HCT116 (cell line): ENCODE measurements at regions not wholly inside any gene's neighbourhood (a gene's known extent, or its start where the extent isn't known, plus 50 kb on each side); places are given as distances from the start of the nearest gene placed in this dataset.
"Not testable (repeated sequence)": the region's sequence is repeated elsewhere in the genome, so short reads cannot be mapped to it uniquely, and the experiment has no call there.

Source experiments
- CTCF ChIP-seq, 3 experiments: fragments of 200-600 bp in 1 of 3; sonication (generic) in 1 of 3; IDR thresholded peaks in 2 of 3; conservative IDR thresholded peaks in 1 of 3; 2 replicates each; pipeline ENCODE4 v1.5.1; 2012 to 2017; ENCODE audit warnings: low read depth in 2 of 3, low read length in 2 of 3, antibody characterized with exemption in 1 of 3, borderline replicate concordance in 1 of 3, control low read depth in 1 of 3, mild to moderate bottlenecking in 1 of 3, mixed read lengths in 1 of 3, mixed run types in 1 of 3, moderate library complexity in 1 of 3; ENCODE audit not compliant: insufficient read depth in 1 of 3
- EZH2phosphoT487 ChIP-seq: fragments of 200-600 bp; IDR thresholded peaks from 2 replicates; pipeline ENCODE4 v1.6.1; 2018; ENCODE audit warnings: antibody characterized with exemption, borderline replicate concordance
- ZFX ChIP-seq: fragments of 450-650 bp; IDR thresholded peaks from 2 replicates; pipeline ENCODE4 v1.6.1; 2017

- TF ChIP-seq CTCF (IDR thresholded peaks at IDR 0.05 in 2 of 3, conservative IDR thresholded peaks at IDR 0.05 in 1 of 3; ENCODE audit: borderline replicate concordance in 1 of 3, insufficient read depth in 1 of 3, low read depth in 2 of 3, low read length in 2 of 3); EZH2phosphoT487; ZFX: not testable (repeated sequence)
These were observed 940.4 kb upstream of the FOXG1 start for GRCh38 chr14:27826149-27826548.
